ENCODE measurements at regions not wholly inside any gene's neighbourhood (a gene's known extent, or its start where the extent isn't known, plus 50 kb on each side); places are given as distances from the start of the nearest gene placed in this dataset.

DNA sequence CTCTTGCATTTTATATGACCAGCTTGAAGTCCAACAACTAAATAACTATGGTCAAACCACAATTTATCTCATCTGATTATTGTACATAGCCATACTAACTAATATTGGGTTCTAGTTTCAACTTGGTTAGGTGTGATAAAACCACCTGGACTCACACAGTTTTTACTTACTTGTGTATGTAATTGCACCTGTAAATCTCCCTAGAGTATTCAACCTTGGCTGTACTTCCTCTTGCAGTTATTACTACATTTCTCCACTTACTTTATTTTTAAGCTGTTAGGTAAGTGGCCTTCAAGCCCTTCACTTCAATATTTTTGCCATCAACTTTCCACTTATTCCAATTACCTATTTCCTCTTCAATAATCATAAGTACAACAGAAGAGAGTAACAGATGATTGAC, 115.8 kb upstream of the ANKRD50 start:
- Histone ChIP-seq H3K4me1 (replicated peaks in 1 of 2; ENCODE audit: control insufficient read depth in 2 of 2, insufficient read depth in 2 of 2, low read length in 2 of 2) (no peaks in the 10 kb centered on the region), H3K36me3 (ENCODE audit: control insufficient read depth, insufficient read depth, low read length) (no peaks in the 10 kb centered on the region), H2AFZ (ENCODE audit: low read depth, low read length) (no peak overlapping the region), H3K4me2 (ENCODE audit: insufficient read depth, low read length) (no peak overlapping the region), H3K9me1 (ENCODE audit: control insufficient read depth, insufficient read depth, low read length) (no peaks in the 10 kb centered on the region), H3K9ac (ENCODE audit: insufficient read depth in 1 of 2, low read depth in 2 of 2, low read length in 2 of 2) (no peak overlapping the region), H3K79me2 (ENCODE audit: control insufficient read depth, insufficient read depth, low read length) (no peaks in the 10 kb centered on the region), H4K20me1 (replicated peaks; ENCODE audit: control insufficient read depth, insufficient read depth, low read length) (no peaks in the 10 kb centered on the region), H3K9me3 (replicated peaks; ENCODE audit: control insufficient read depth, insufficient read depth, low read depth, low read length) (no peaks in the 10 kb centered on the region), H3K27me3 (ENCODE audit: control insufficient read depth in 2 of 2, insufficient read depth in 2 of 2, low read length in 2 of 2) (no peaks in the 10 kb centered on the region), H3K27ac (ENCODE audit: extremely low read depth, low read depth, low read length) (no peak overlapping the region), H3K4me3 (no peak overlapping the region)
- no TSS peak for BruUV-seq (replicated peaks)
- ChIA-PET CTCF (ENCODE audit: low intra/inter-chr PET ratio) (no interaction called here), POLR2A (no interaction called here)
- ATAC-seq (no peak), DNase-seq (ENCODE audit: extremely low read depth in 1 of 4, low spot score in 3 of 4) (no peak), FAIRE-seq (no peak)
- in situ Hi-C loops (cut with MboI) (no loop called here), intact Hi-C loops (cut with micrococcal nuclease) (no loop called here)
- TF ChIP-seq SMARCA5 (IDR thresholded peaks at IDR 0.05) = no peak

GRCh38 chr4:124817531-124817930, 105.0 kb upstream of the ANKRD50 start:
- in situ Hi-C loops (cut with MboI) = no loop called here
- TF ChIP-seq YBX1 (IDR thresholded peaks at IDR 0.05) (no peak), ZZZ3 (IDR thresholded peaks at IDR 0.05) (no peak), ZNF140 (CRISPR knock-in tag; IDR thresholded peaks at IDR 0.05) (no peak), KLF13 (tag; IDR thresholded peaks at IDR 0.05; ENCODE audit: borderline replicate concordance, low read depth) (no peak), STAG1 (CRISPR knock-in tag; IDR thresholded peaks at IDR 0.05; ENCODE audit: borderline replicate concordance) (no peak), U2AF1 (optimal IDR thresholded peaks at IDR 0.05; ENCODE audit: low read depth, low read length) (no peak), CBFA2T2 (conservative IDR thresholded peaks at IDR 0.05) (no peak), ZNF124 (CRISPR knock-in tag; IDR thresholded peaks at IDR 0.05) (no peak), ASH1L (IDR thresholded peaks at IDR 0.05; ENCODE audit: borderline replicate concordance, low read depth, partially characterized antibody) (no peak), SAFB (IDR thresholded peaks at IDR 0.05; ENCODE audit: borderline replicate concordance, low read depth, low read length) (no peak), PHB (CRISPR knock-in tag; IDR thresholded peaks at IDR 0.05) (no peak)
- TF ChIP-seq, protein P1, sequence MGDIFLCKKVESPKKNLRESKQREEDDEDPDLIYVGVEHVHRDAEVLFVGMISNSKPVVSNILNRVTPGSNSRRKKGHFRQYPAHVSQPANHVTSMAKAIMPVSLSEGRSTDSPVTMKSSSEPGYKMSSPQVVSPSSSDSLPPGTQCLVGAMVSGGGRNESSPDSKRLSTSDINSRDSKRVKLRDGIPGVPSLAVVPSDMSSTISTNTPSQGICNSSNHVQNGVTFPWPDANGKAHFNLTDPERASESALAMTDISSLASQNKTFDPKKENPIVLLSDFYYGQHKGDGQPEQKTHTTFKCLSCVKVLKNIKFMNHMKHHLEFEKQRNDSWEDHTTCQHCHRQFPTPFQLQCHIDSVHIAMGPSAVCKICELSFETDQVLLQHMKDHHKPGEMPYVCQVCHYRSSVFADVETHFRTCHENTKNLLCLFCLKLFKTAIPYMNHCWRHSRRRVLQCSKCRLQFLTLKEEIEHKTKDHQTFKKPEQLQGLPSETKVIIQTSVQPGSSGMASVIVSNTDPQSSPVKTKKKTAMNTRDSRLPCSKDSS (IDR thresholded peaks at IDR 0.05; ENCODE audit: low read depth, partially characterized antibody) = no peak
- TF ChIP-seq, protein P2, sequence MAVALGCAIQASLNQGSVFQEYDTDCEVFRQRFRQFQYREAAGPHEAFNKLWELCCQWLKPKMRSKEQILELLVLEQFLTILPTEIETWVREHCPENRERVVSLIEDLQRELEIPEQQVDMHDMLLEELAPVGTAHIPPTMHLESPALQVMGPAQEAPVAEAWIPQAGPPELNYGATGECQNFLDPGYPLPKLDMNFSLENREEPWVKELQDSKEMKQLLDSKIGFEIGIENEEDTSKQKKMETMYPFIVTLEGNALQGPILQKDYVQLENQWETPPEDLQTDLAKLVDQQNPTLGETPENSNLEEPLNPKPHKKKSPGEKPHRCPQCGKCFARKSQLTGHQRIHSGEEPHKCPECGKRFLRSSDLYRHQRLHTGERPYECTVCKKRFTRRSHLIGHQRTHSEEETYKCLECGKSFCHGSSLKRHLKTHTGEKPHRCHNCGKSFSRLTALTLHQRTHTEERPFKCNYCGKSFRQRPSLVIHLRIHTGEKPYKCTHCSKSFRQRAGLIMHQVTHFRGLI (CRISPR knock-in tag; IDR thresholded peaks at IDR 0.05) = no peak
- TF ChIP-seq, protein P3, sequence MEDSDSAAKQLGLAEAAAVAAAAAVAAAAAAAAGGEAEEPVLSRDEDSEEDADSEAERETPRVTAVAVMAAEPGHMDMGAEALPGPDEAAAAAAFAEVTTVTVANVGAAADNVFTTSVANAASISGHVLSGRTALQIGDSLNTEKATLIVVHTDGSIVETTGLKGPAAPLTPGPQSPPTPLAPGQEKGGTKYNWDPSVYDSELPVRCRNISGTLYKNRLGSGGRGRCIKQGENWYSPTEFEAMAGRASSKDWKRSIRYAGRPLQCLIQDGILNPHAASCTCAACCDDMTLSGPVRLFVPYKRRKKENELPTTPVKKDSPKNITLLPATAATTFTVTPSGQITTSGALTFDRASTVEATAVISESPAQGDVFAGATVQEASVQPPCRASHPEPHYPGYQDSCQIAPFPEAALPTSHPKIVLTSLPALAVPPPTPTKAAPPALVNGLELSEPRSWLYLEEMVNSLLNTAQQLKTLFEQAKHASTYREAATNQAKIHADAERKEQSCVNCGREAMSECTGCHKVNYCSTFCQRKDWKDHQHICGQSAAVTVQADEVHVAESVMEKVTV (CRISPR knock-in tag; IDR thresholded peaks at IDR 0.05) = no peak

More at GRCh38 chr4:124817531-124817930, 105.0 kb upstream of the ANKRD50 start:
- Histone ChIP-seq H2AFZ (ENCODE audit: low read depth, low read length) (no peak overlapping the region), H3K27me3 (ENCODE audit: control insufficient read depth in 2 of 2, insufficient read depth in 2 of 2, low read length in 2 of 2) (no peaks in the 10 kb centered on the region), H3K4me3 (no peak overlapping the region), H3K4me1 (replicated peaks in 1 of 2; ENCODE audit: control insufficient read depth in 2 of 2, insufficient read depth in 2 of 2, low read length in 2 of 2) (no peaks in the 10 kb centered on the region), H3K9me1 (ENCODE audit: control insufficient read depth, insufficient read depth, low read length) (no peaks in the 10 kb centered on the region), H3K9ac (ENCODE audit: insufficient read depth in 1 of 2, low read depth in 2 of 2, low read length in 2 of 2) (no peak overlapping the region), H3K4me2 (ENCODE audit: insufficient read depth, low read length) (no peak overlapping the region), H4K20me1 (replicated peaks; ENCODE audit: control insufficient read depth, insufficient read depth, low read length) (no peaks in the 10 kb centered on the region), H3K9me3 (replicated peaks; ENCODE audit: control insufficient read depth, insufficient read depth, low read depth, low read length) (no peaks in the 10 kb centered on the region), H3K79me2 (ENCODE audit: control insufficient read depth, insufficient read depth, low read length) (no peaks in the 10 kb centered on the region), H3K27ac (ENCODE audit: extremely low read depth, low read depth, low read length) (no peak overlapping the region), H3K36me3 (ENCODE audit: control insufficient read depth, insufficient read depth, low read length) (no peaks in the 10 kb centered on the region)
- ATAC-seq (no peak), FAIRE-seq (no peak), DNase-seq (ENCODE audit: extremely low read depth in 1 of 4, low spot score in 3 of 4) (no peak)
- WGBS (ENCODE audit: insufficient coverage, low coverage, missing lambda C conversion rate) = 5% methylated on average over 1 of the region's 1 CpG
- CTCF ChIA-PET (ENCODE audit: low intra/inter-chr PET ratio) = no interaction called here
- POLR2A ChIA-PET = no interaction called here
- intact Hi-C loops (cut with micrococcal nuclease) = no loop called here
- no TSS peak for BruUV-seq (replicated peaks)
